Esophagus squamous epithelium (tissue), 4 donors: ENCODE measurements at regions not wholly inside any gene's neighbourhood (a gene's known extent, or its start where the extent isn't known, plus 50 kb on each side); places are given as distances from the start of the nearest gene placed in this dataset.

Experiments used
- CTCF ChIP-seq, 6 experiments: fragments of 450-650 bp in 4 of 6; fragments of 200-600 bp in 2 of 6; sonication (generic) in 2 of 6; IDR thresholded peaks; one replicate each; pipeline ENCODE4 v1.5.1; 2016 to 2019; ENCODE audit warnings: antibody characterized with exemption in 6 of 6, mild to moderate bottlenecking in 4 of 6, moderate library complexity in 4 of 6
- POLR2A ChIP-seq, 4 donors: fragments of 450-650 bp; IDR thresholded peaks; one replicate each; pipeline ENCODE4 v1.6.1; 2017; ENCODE audit warnings: antibody characterized with exemption in 4 of 4, mild to moderate bottlenecking in 4 of 4, moderate library complexity in 3 of 4

GRCh38 chr7:22597844-22598243, 97.9 kb upstream of the STEAP1B start:
- TF ChIP-seq CTCF (IDR thresholded peaks at IDR 0.05) (no peak), POLR2A (IDR thresholded peaks at IDR 0.05) (no peak)
